ENCODE measurements at regions not wholly inside any gene's neighbourhood (a gene's known extent, or its start where the extent isn't known, plus 50 kb on each side); places are given as distances from the start of the nearest gene placed in this dataset.

- intact Hi-C loops (cut with DNase I) = no loop called here
- Histone ChIP-seq H3K4me3 (ENCODE audit: low read length in 3 of 3) (no peak overlapping the region), H3K9ac (ENCODE audit: low read length in 3 of 3) (no peak overlapping the region), H3K27me3 (ENCODE audit: control insufficient read depth, insufficient read depth, low read length) (no peaks in the 10 kb centered on the region), H3K9me3 (ENCODE audit: control insufficient read depth in 2 of 3, insufficient read depth in 1 of 3, low read length in 3 of 3) (no peaks in the 10 kb centered on the region), H3K36me3 (ENCODE audit: control insufficient read depth in 2 of 3, insufficient read depth in 3 of 3, low read length in 3 of 3) (no peaks in the 10 kb centered on the region), H3K4me1 (ENCODE audit: control insufficient read depth in 2 of 3, insufficient read depth in 2 of 3, low read depth in 1 of 3, low read length in 3 of 3) (no peaks in the 10 kb centered on the region), H3K27ac (ENCODE audit: low read depth in 2 of 2, low read length in 2 of 2) (no peak overlapping the region)
- no peak for TF ChIP-seq CTCF (IDR thresholded peaks at IDR 0.05; ENCODE audit: borderline replicate concordance, extremely low read depth, insufficient read depth)
- FAIRE-seq = no peak
- peak in 1 of 5 donors; percentile 37 for DNase-seq
These were observed 110.1 kb upstream of the RUNX3 start for GRCh38 chr1:25040122-25040685.

GRCh38 chr1:25039229-25039628 lies 109.2 kb upstream of the RUNX3 start:
- no peak for TF ChIP-seq CTCF (IDR thresholded peaks at IDR 0.05; ENCODE audit: borderline replicate concordance, extremely low read depth, insufficient read depth)
- intact Hi-C loops (cut with DNase I) = no loop called here
- peak in 1 of 5 donors; percentile 36 for DNase-seq
- H3K27ac ChIP-seq (ENCODE audit: low read depth in 2 of 2, low read length in 2 of 2) = no peak overlapping the region
- no peaks in the 10 kb centered on the region for H3K4me1 ChIP-seq (ENCODE audit: control insufficient read depth in 2 of 3, insufficient read depth in 2 of 3, low read depth in 1 of 3, low read length in 3 of 3)
- H3K36me3 ChIP-seq (ENCODE audit: control insufficient read depth in 2 of 3, insufficient read depth in 3 of 3, low read length in 3 of 3) = no peaks in the 10 kb centered on the region
- no peak for FAIRE-seq
- no peak overlapping the region for H3K9ac ChIP-seq (ENCODE audit: low read length in 3 of 3)
- H3K4me3 ChIP-seq (ENCODE audit: low read length in 3 of 3) = no peak overlapping the region
- no peaks in the 10 kb centered on the region for H3K9me3 ChIP-seq (ENCODE audit: control insufficient read depth in 2 of 3, insufficient read depth in 1 of 3, low read length in 3 of 3)
- no peaks in the 10 kb centered on the region for H3K27me3 ChIP-seq (ENCODE audit: control insufficient read depth, insufficient read depth, low read length)

- Histone ChIP-seq H3K9ac (ENCODE audit: low read length in 3 of 3) (no peak overlapping the region), H3K27me3 (ENCODE audit: control insufficient read depth, insufficient read depth, low read length) (no peaks in the 10 kb centered on the region), H3K36me3 (ENCODE audit: control insufficient read depth in 2 of 3, insufficient read depth in 3 of 3, low read length in 3 of 3) (no peaks in the 10 kb centered on the region), H3K27ac (ENCODE audit: low read depth in 2 of 2, low read length in 2 of 2) (no peak overlapping the region), H3K9me3 (ENCODE audit: control insufficient read depth in 2 of 3, insufficient read depth in 1 of 3, low read length in 3 of 3) (no peaks in the 10 kb centered on the region), H3K4me1 (ENCODE audit: control insufficient read depth in 2 of 3, insufficient read depth in 2 of 3, low read depth in 1 of 3, low read length in 3 of 3) (no peaks in the 10 kb centered on the region), H3K4me3 (ENCODE audit: low read length in 3 of 3) (no peak overlapping the region)
- FAIRE-seq = no peak
- intact Hi-C loops (cut with DNase I) = no loop called here
- no peak for TF ChIP-seq CTCF (IDR thresholded peaks at IDR 0.05; ENCODE audit: borderline replicate concordance, extremely low read depth, insufficient read depth)
- DNase-seq = no peak
These were observed 108.6 kb upstream of the RUNX3 start for GRCh38 chr1:25038699-25039098.
